IMR-90 (cell line): ENCODE measurements at regions not wholly inside any gene's neighbourhood (a gene's known extent, or its start where the extent isn't known, plus 50 kb on each side); places are given as distances from the start of the nearest gene placed in this dataset.

Experiments used
- ATAC-seq: fragments of 200-7000 bp; cut with Tn5 transposase; 2 replicates; pipeline ENCODE4 v1.9.1; 2020; ENCODE audit warnings: low read depth, mild to moderate bottlenecking, moderate library complexity
- BruUV-seq: library from RNA; stranded (reverse); fragments of 400-500 nt; replicated peaks from 2 replicates; lab custom pipeline; 2021; lab: Mats Ljungman, UMichigan
- CTCF ChIA-PET: fragments of 300-600 bp; formaldehyde crosslinking; extraction: SDS; loops from one replicate; lab custom pipeline; 2021; ENCODE audit warnings: antibody characterized with exemption; lab: Yijun Ruan, JAX
- POLR2A ChIA-PET: fragments of 300-600 bp; sonication (Branson Sonifier 250); formaldehyde crosslinking; loops from one replicate; lab custom pipeline; 2022; ENCODE audit warnings: antibody characterized with exemption; ENCODE audit not compliant: unreplicated experiment; lab: Charles Lee
- DNase-seq: peaks from one replicate; pipeline ENCODE4 v3.0.0; 2013
- H2AFZ ChIP-seq: replicated peaks from 2 replicates; pipeline ENCODE3; 2013; ENCODE audit warnings: low read length, mild to moderate bottlenecking; ENCODE audit not compliant: poor library complexity
- H2AK5ac ChIP-seq: 2 replicates; pipeline ENCODE4 v1.6.1; 2013; ENCODE audit warnings: low read depth, low read length, inconsistent platforms
- H2AK9ac ChIP-seq: replicated peaks from 2 replicates; pipeline ENCODE3; 2013; ENCODE audit warnings: mild to moderate bottlenecking, low read depth, low read length, moderate library complexity; ENCODE audit not compliant: poor library complexity
- H2BK120ac ChIP-seq: 2 replicates; pipeline ENCODE4 v1.6.1; 2013; ENCODE audit warnings: low read depth, low read length, inconsistent platforms
- H2BK15ac ChIP-seq: 3 replicates; pipeline ENCODE4 v1.6.1; 2013; ENCODE audit warnings: low read depth, low read length, inconsistent platforms
- H2BK20ac ChIP-seq: 2 replicates; pipeline ENCODE4 v1.6.1; 2013; ENCODE audit warnings: low read depth, mild to moderate bottlenecking, inconsistent platforms, low read length, moderate library complexity
- H2BK5ac ChIP-seq: 2 replicates; pipeline ENCODE4 v1.6.1; 2013; ENCODE audit warnings: mild to moderate bottlenecking, low read depth, low read length, inconsistent platforms; ENCODE audit not compliant: poor library complexity, severe bottlenecking
- H3K14ac ChIP-seq: replicated peaks from 2 replicates; pipeline ENCODE4 v1.6.1; 2013; ENCODE audit warnings: low read depth, low read length, inconsistent platforms
- H3K18ac ChIP-seq: 2 replicates; pipeline ENCODE4 v1.6.1; 2013; ENCODE audit warnings: low read depth, low read length, control low read depth
- H3K23ac ChIP-seq: 2 replicates; pipeline ENCODE4 v1.6.1; 2013; ENCODE audit warnings: low read depth, low read length, inconsistent platforms
- H3K27ac ChIP-seq: 2 replicates; pipeline ENCODE4 v1.5.1; 2013; ENCODE audit warnings: mild to moderate bottlenecking, control low read depth, low read length; ENCODE audit not compliant: insufficient read depth
- H3K27me3 ChIP-seq: 2 replicates; pipeline ENCODE4 v1.6.1; 2013; ENCODE audit warnings: low read length; ENCODE audit not compliant: control insufficient read depth, insufficient read depth
- H3K36me3 ChIP-seq: 2 replicates; pipeline ENCODE4 v1.6.1; 2013; ENCODE audit warnings: low read length, mixed read lengths; ENCODE audit not compliant: control insufficient read depth, insufficient read depth
- H3K4ac ChIP-seq: 2 replicates; pipeline ENCODE4 v1.6.1; 2013; ENCODE audit warnings: low read depth, low read length, inconsistent platforms
- H3K4me1 ChIP-seq: 2 replicates; pipeline ENCODE4 v1.6.1; 2013; ENCODE audit warnings: low read length, mixed read lengths; ENCODE audit not compliant: control insufficient read depth, insufficient read depth
- H3K4me2 ChIP-seq: 2 replicates; pipeline ENCODE4 v1.6.1; 2013; ENCODE audit warnings: low read depth, mild to moderate bottlenecking, control low read depth, low read length, moderate library complexity
- H3K4me3 ChIP-seq: 2 replicates; pipeline ENCODE4 v1.5.1; 2013; ENCODE audit warnings: low read depth, mild to moderate bottlenecking, control low read depth, low read length, moderate library complexity; ENCODE audit not compliant: insufficient read depth
- H3K56ac ChIP-seq: 2 replicates; pipeline ENCODE4 v1.6.1; 2013; ENCODE audit warnings: low read length, inconsistent platforms; ENCODE audit not compliant: insufficient read depth; ENCODE audit errors: extremely low read depth
- H3K79me1 ChIP-seq, 2 experiments: 2 replicates each; pipeline ENCODE4 v1.6.1; 2013; ENCODE audit warnings: low read length in 2 of 2, inconsistent platforms in 1 of 2, low read depth in 1 of 2
- H3K9ac ChIP-seq: 2 replicates; pipeline ENCODE4 v1.6.1; 2013; ENCODE audit warnings: low read depth, low read length, control low read depth
- H3K9me1 ChIP-seq: 2 replicates; pipeline ENCODE4 v1.6.1; 2013; ENCODE audit warnings: low read length, inconsistent platforms; ENCODE audit not compliant: insufficient read depth
- H3K9me3 ChIP-seq: 2 replicates; pipeline ENCODE4 v1.6.1; 2013; ENCODE audit warnings: low read length; ENCODE audit not compliant: control insufficient read depth, insufficient read depth
- H4K20me1 ChIP-seq: 2 replicates; pipeline ENCODE4 v1.6.1; 2013; ENCODE audit warnings: low read length, inconsistent platforms; ENCODE audit not compliant: insufficient read depth
- H4K5ac ChIP-seq: 2 replicates; pipeline ENCODE4 v1.6.1; 2013; ENCODE audit warnings: mild to moderate bottlenecking, low read depth, low read length, control low read depth
- H4K8ac ChIP-seq, 2 experiments: 2 replicates each; pipeline ENCODE4 v1.6.1; 2013; ENCODE audit warnings: low read depth in 2 of 2, low read length in 2 of 2, control low read depth in 1 of 2, inconsistent platforms in 1 of 2
- H4K91ac ChIP-seq: 2 replicates; pipeline ENCODE4 v1.6.1; 2013; ENCODE audit warnings: low read depth, low read length, inconsistent platforms; ENCODE audit not compliant: insufficient read depth
- BHLHE40 ChIP-seq: fragments of 150-350 bp; IDR thresholded peaks from 2 replicates; pipeline ENCODE4 v1.6.1; 2016; ENCODE audit warnings: mild to moderate bottlenecking, low read depth, low read length
- CEBPB ChIP-seq: IDR thresholded peaks from 2 replicates; pipeline ENCODE4 v1.6.1; 2012; ENCODE audit warnings: low read depth, low read length, improper control_type of control experiment
- CHD1 ChIP-seq: IDR thresholded peaks from 2 replicates; pipeline ENCODE4 v1.6.1; 2012; ENCODE audit warnings: low read depth, low read length, improper control_type of control experiment
- FOS ChIP-seq: fragments of 150-350 bp; IDR thresholded peaks from 2 replicates; pipeline ENCODE4 v1.6.1; 2016; ENCODE audit warnings: low read depth, low read length
- MAFK ChIP-seq: IDR thresholded peaks from 2 replicates; pipeline ENCODE4 v1.6.1; 2012; ENCODE audit warnings: low read depth, low read length, improper control_type of control experiment
- MAZ ChIP-seq: IDR thresholded peaks from 2 replicates; pipeline ENCODE4 v1.6.1; 2012; ENCODE audit warnings: low read depth, mild to moderate bottlenecking, low read length, improper control_type of control experiment, moderate library complexity, borderline replicate concordance
- MXI1 ChIP-seq: IDR thresholded peaks from 2 replicates; pipeline ENCODE4 v1.6.1; 2012; ENCODE audit warnings: low read depth, mild to moderate bottlenecking, low read length, moderate library complexity, borderline replicate concordance
- NFE2L2 ChIP-seq: fragments of 150-350 bp; IDR thresholded peaks from 2 replicates; pipeline ENCODE4 v1.6.1; 2016; ENCODE audit warnings: low read depth, mild to moderate bottlenecking, low read length
- POLR2A ChIP-seq: IDR thresholded peaks from 2 replicates; pipeline ENCODE4 v1.6.1; 2012; ENCODE audit warnings: mild to moderate bottlenecking, low read depth, low read length
- RAD21 ChIP-seq: IDR thresholded peaks from 2 replicates; pipeline ENCODE4 v1.6.1; 2012; ENCODE audit warnings: low read length, improper control_type of control experiment
- RCOR1 ChIP-seq: IDR thresholded peaks from 2 replicates; pipeline ENCODE4 v1.6.1; 2012; ENCODE audit warnings: mild to moderate bottlenecking, low read length, improper control_type of control experiment; ENCODE audit not compliant: insufficient replicate concordance
- RFX5 ChIP-seq: IDR thresholded peaks from 2 replicates; pipeline ENCODE4 v1.8.0; 2012; ENCODE audit warnings: low read depth, mild to moderate bottlenecking, low read length, moderate library complexity
- SMC3 ChIP-seq: fragments of 150-350 bp; IDR thresholded peaks from 2 replicates; pipeline ENCODE4 v1.6.1; 2016; ENCODE audit warnings: low read depth, mild to moderate bottlenecking, antibody characterized with exemption, low read length, moderate library complexity
- WGBS, 2 experiments: methylation state at CpG; one replicate each; pipeline versions ENCODE4 v1.1.5 to v1.1.7; 2013; ENCODE audit warnings: missing lambda C conversion rate in 2 of 2; ENCODE audit not compliant: insufficient read length in 1 of 2; ENCODE audit errors: extremely low coverage in 2 of 2; 5-methylcytosine and 5-hydroxymethylcytosine counted together
- dilution Hi-C: fragments of 300-500 bp; cut with HindIII; formaldehyde crosslinking; loops from one replicate; pipeline ENCODE4 v1.14.3; 2018; ENCODE audit warnings: low sequenced_read_pairs; ENCODE audit not compliant: unreplicated experiment
- in situ Hi-C: fragments of 300-500 bp; cut with MboI; formaldehyde crosslinking; loops from 3 replicates; pipeline ENCODE4 v1.14.3; 2019; ENCODE audit warnings: low sequenced_read_pairs, inconsistent platforms, mixed read lengths
- intact Hi-C: fragments of 100-400 bp; cut with micrococcal nuclease; formaldehyde crosslinking; loops from 2 replicates; pipeline ENCODE4 v1.10.0; 2022
- TF ChIP-seq, protein P1 (sequence below): conservative IDR thresholded peaks from 2 replicates; pipeline ENCODE4 v1.5.1; 2012; ENCODE audit warnings: mild to moderate bottlenecking, low read depth, low read length, improper control_type of control experiment
- TF ChIP-seq, protein P2 (sequence below): fragments of 150-350 bp; IDR thresholded peaks from 2 replicates; pipeline ENCODE4 v1.6.1; 2017; ENCODE audit warnings: mild to moderate bottlenecking, antibody characterized with exemption, low read length, low read depth
- TF ChIP-seq, protein P3 (sequence below): fragments of 150-350 bp; IDR thresholded peaks from 2 replicates; pipeline ENCODE4 v1.6.1; 2016; ENCODE audit warnings: low read depth, mild to moderate bottlenecking, low read length, moderate library complexity, borderline replicate concordance

DNA sequence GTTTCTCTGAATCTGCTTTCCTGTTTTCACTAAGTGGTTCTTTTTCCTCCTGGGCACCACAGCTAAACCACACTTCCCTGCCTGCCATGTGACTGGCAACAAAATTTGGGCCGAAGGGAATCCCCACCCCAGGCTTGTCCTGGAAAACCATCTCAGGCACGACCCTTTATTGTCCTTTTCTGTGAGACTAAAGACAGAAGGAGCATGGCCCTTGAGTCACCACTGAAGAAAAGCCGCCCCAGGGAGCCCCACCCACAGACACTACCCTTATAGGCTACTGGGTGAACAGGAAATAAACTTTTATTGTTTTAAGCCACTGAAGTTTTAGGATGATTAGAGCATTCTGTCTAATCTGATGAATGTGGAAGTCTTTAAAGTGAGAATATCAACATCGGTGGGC, 88.6 kb upstream of the BRD7 start:
- no peak overlapping the region for H2AK5ac ChIP-seq
- H3K18ac ChIP-seq, result no peak overlapping the region
- no peak overlapping the region for H3K27ac ChIP-seq
- no peak overlapping the region for H3K14ac ChIP-seq
- no TSS peak for BruUV-seq
- H3K9me3 ChIP-seq, result no peaks in the 10 kb centered on the region
- H3K9ac ChIP-seq, result no peak overlapping the region
- ChIA-PET POLR2A (no interaction called here), CTCF (no interaction called here)
- no CpG with 5 or more reads among the region's 4 CpGs for WGBS, 2 experiments
- DNase-seq (no peak), ATAC-seq (no peak)
- H4K20me1 ChIP-seq, result no peaks in the 10 kb centered on the region
- no peaks in the 10 kb centered on the region for H3K4me1 ChIP-seq
- H4K91ac ChIP-seq, result no peak overlapping the region
- H3K36me3 ChIP-seq, result no peaks in the 10 kb centered on the region
- no peaks in the 10 kb centered on the region for H3K9me1 ChIP-seq
- H4K5ac ChIP-seq, result no peak overlapping the region
- no peak overlapping the region for H2BK120ac ChIP-seq
- H4K8ac ChIP-seq, result no peak overlapping the region
- no peak overlapping the region for H2AK9ac ChIP-seq
- peaks cover 9% of the 10 kb centered on the region for H3K27me3 ChIP-seq
- dilution Hi-C loops, result no loop called here
- no peak overlapping the region for H3K23ac ChIP-seq
- in situ Hi-C loops, result no loop called here
- no peak overlapping the region for H2BK5ac ChIP-seq
- H2BK15ac ChIP-seq, result no peak overlapping the region
- intact Hi-C loops, result no loop called here
- H3K56ac ChIP-seq, result no peak overlapping the region
- no peak overlapping the region for H3K4me3 ChIP-seq
- no peak overlapping the region for H2AFZ ChIP-seq
- H3K4ac ChIP-seq, result no peak overlapping the region
- H3K79me1 ChIP-seq, result no peaks in the 10 kb centered on the region
- TF ChIP-seq RFX5 (no peak), BHLHE40 (no peak), MAFK (no peak), MAZ (no peak), SMC3 (no peak), CEBPB (no peak), RCOR1 (no peak), MXI1 (no peak), NFE2L2 (no peak), CHD1 (no peak), POLR2A (no peak), FOS (no peak), RAD21 (no peak)
- TF ChIP-seq, protein P1, sequence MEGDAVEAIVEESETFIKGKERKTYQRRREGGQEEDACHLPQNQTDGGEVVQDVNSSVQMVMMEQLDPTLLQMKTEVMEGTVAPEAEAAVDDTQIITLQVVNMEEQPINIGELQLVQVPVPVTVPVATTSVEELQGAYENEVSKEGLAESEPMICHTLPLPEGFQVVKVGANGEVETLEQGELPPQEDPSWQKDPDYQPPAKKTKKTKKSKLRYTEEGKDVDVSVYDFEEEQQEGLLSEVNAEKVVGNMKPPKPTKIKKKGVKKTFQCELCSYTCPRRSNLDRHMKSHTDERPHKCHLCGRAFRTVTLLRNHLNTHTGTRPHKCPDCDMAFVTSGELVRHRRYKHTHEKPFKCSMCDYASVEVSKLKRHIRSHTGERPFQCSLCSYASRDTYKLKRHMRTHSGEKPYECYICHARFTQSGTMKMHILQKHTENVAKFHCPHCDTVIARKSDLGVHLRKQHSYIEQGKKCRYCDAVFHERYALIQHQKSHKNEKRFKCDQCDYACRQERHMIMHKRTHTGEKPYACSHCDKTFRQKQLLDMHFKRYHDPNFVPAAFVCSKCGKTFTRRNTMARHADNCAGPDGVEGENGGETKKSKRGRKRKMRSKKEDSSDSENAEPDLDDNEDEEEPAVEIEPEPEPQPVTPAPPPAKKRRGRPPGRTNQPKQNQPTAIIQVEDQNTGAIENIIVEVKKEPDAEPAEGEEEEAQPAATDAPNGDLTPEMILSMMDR, result no peak
- TF ChIP-seq, protein P2, sequence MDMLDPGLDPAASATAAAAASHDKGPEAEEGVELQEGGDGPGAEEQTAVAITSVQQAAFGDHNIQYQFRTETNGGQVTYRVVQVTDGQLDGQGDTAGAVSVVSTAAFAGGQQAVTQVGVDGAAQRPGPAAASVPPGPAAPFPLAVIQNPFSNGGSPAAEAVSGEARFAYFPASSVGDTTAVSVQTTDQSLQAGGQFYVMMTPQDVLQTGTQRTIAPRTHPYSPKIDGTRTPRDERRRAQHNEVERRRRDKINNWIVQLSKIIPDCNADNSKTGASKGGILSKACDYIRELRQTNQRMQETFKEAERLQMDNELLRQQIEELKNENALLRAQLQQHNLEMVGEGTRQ, result no peak
- TF ChIP-seq, protein P3, sequence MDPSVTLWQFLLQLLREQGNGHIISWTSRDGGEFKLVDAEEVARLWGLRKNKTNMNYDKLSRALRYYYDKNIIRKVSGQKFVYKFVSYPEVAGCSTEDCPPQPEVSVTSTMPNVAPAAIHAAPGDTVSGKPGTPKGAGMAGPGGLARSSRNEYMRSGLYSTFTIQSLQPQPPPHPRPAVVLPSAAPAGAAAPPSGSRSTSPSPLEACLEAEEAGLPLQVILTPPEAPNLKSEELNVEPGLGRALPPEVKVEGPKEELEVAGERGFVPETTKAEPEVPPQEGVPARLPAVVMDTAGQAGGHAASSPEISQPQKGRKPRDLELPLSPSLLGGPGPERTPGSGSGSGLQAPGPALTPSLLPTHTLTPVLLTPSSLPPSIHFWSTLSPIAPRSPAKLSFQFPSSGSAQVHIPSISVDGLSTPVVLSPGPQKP, result no peak
- no peak overlapping the region for H2BK20ac ChIP-seq
- H3K4me2 ChIP-seq, result no peak overlapping the region
